Left renal cortex interstitium (tissue), 4 donors: ENCODE measurements at regions not wholly inside any gene's neighbourhood (a gene's known extent, or its start where the extent isn't known, plus 50 kb on each side); places are given as distances from the start of the nearest gene placed in this dataset.

Experiments used
- DNase-seq, 4 donors: peaks; one replicate each; pipeline ENCODE4 v3.0.0-alpha.2; 2013; ENCODE audit warnings: low read depth in 4 of 4, low spot score in 2 of 4, missing footprints in 1 of 4

- no peak for DNase-seq
Measured at GRCh38 chr17:72402727-72403210, 281.9 kb downstream of the SOX9 start.

- DNase-seq, result no peak
Measured at GRCh38 chr17:72403713-72404209, 282.9 kb downstream of the SOX9 start.

GRCh38 chr17:72404872-72405271, 284.1 kb downstream of the SOX9 start:
- no peak for DNase-seq

- DNase-seq, result no peak
Measured at GRCh38 chr17:72405662-72406230, 284.9 kb downstream of the SOX9 start.

GRCh38 chr17:72406498-72406897, 285.7 kb downstream of the SOX9 start:
- no peak for DNase-seq

GRCh38 chr17:72407336-72407909, 286.6 kb downstream of the SOX9 start:
- DNase-seq, result peak in 1 of 4 donors; percentile 69

GRCh38 chr17:72407931-72408330, 287.1 kb downstream of the SOX9 start:
- DNase-seq, result no peak

GRCh38 chr17:72408641-72409040, 287.8 kb downstream of the SOX9 start:
- no peak for DNase-seq

- no peak for DNase-seq
Measured at GRCh38 chr17:72409405-72410002, 288.7 kb downstream of the SOX9 start.

GRCh38 chr17:72411124-72411563, 290.3 kb downstream of the SOX9 start:
- DNase-seq, result no peak

GRCh38 chr17:72412650-72413076, 291.8 kb downstream of the SOX9 start:
- no peak for DNase-seq

- no peak for DNase-seq
Measured at GRCh38 chr17:72413077-72414031, 292.5 kb downstream of the SOX9 start.

GRCh38 chr17:72414032-72414396, 293.2 kb downstream of the SOX9 start:
- no peak for DNase-seq

- DNase-seq, result no peak
Measured at GRCh38 chr17:72414967-72415853, 294.4 kb downstream of the SOX9 start.

GRCh38 chr17:72416054-72416675, 295.3 kb downstream of the SOX9 start:
- no peak for DNase-seq

- no peak for DNase-seq
Measured at GRCh38 chr17:72416905-72417304, 296.1 kb downstream of the SOX9 start.

- DNase-seq, result no peak
Measured at GRCh38 chr17:72417627-72418026, 296.8 kb downstream of the SOX9 start.

GRCh38 chr17:72419866-72420774, 299.3 kb downstream of the SOX9 start:
- no peak for DNase-seq

- DNase-seq, result no peak
Measured at GRCh38 chr17:72420775-72421127, 299.9 kb downstream of the SOX9 start.
